ENCODE measurements at regions not wholly inside any gene's neighbourhood (a gene's known extent, or its start where the extent isn't known, plus 50 kb on each side); places are given as distances from the start of the nearest gene placed in this dataset.
"Not testable (repeated sequence)": the region's sequence is repeated elsewhere in the genome, so short reads cannot be mapped to it uniquely, and the experiment has no call there.

DNA sequence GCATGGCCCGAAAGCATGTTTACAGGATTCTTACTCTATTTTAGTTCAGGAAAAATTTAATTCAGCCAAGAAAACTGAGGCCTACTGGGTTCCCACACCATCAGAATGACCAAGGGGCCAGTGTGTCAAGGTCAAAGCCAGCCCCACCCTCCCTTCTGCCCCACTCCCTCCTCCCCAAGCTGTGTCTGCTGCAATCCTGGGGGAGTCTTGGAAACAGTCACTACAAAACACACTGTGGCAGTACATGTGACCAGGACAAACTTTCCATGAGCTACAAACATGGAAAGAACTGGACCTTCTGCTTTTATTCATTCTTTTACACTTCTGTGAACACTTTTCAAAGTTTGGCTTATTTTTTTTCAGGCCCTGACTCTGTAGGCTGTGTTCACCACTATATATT, 1228.8 kb upstream of the TMEM132C start:
- DNase-seq (ENCODE audit: low read depth): no peak

DNA sequence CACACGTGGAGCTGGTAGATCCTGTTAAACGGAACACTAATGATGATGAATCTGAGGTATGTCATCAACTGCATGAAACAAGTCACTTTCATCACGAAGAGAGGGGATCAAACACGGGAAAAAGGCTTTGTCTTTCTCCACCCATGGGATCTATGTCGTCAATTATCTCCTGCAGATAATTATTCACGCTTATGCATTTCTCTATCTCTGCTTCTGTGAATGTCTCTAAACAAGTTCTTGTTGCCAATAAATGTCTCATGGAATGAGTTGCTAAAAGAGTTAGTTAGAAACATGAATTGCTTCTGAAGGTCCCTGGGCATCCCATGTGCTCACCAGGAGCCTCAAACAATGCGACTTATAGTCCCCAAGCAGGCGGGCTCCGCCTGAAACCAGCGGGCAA, 1228.2 kb upstream of the TMEM132C start:
- DNase-seq (ENCODE audit: low read depth): no peak

DNA sequence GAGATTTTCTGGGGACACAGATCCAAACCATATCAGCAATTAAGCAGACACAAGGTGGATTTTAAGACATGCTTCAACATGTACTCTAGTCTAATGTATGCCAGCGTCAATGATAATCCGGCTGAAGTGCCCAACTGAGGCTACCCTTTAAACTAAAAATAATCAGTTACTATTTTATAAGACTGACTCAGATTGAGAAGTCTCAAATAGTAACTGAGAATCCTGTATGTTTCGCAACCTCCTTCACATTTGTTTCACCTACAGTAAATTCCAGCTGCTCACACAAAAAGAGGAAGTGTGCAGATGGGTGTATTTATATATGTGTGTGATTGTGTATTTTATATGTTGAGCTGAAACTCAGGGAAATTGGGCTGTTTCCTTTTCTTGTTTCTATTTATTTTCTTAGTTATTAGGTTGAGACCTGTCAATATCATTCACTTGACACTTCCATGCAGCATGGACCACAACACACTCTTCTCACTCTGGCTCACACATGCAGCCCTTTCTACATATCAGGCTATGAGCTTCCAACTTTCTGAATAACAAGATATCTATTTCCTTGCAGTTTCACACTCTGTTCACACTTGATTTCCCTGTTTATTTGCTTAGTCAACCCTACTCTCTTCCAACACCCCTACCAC, 1224.9 kb upstream of the TMEM132C start:
- no peak for DNase-seq (ENCODE audit: low read depth)

DNA sequence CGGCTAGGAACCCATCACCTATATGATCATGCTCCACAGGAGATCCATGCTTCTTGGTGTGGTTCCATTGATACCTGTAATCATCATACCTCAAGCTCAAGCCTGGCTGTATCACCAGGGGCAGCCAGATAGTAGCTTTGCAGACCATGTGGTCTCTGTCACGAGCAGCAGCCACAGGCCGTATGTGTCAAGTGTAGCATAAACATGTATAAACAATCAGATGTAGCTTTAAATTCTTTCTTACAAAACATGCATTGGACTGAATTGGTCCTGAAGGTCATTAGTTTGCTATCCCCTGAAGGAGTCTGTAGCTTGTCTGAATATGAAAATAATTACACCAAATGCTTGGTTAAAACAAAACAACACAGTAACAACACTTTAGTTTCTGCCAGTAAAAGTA, 1223.2 kb upstream of the TMEM132C start:
- DNase-seq (ENCODE audit: low read depth): no peak

DNA sequence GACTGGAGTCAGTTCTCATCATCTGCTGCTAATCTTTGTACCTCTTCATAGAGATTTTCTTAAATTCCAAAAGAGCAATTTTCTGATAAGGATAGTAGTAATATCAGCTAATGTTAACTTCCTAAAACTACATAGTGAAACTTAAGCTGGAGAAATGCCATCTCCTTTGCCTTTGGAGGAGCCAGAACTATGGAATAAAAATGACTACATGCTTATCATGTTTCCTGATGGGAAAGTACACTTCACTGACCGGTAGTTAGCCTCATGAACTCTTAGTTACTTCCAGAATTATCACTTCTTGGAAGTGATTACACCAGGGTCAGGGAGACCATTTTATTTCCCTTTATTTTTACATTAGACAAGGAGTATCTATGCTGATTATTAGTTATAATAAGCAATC, 1222.1 kb upstream of the TMEM132C start:
- DNase-seq (ENCODE audit: low read depth): no peak

DNA sequence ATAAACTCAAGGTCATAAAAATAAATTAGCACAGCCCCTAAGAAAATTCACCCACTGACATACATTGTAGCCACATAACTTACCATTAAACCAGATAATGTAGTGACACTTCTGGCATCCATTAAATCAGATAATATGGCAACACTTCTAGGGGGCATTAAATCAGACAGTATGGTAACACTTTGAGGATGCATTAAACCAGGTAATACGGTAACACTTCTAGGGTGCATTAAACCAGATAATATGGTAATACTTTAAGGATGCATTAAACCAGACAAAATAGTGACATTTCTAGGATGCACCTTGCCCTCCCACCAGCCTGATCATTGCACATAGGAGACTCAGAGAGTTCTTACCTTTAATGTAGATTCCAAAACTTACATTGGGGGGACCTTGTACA, 1220.5 kb upstream of the TMEM132C start:
- DNase-seq (ENCODE audit: low read depth): no peak

DNA sequence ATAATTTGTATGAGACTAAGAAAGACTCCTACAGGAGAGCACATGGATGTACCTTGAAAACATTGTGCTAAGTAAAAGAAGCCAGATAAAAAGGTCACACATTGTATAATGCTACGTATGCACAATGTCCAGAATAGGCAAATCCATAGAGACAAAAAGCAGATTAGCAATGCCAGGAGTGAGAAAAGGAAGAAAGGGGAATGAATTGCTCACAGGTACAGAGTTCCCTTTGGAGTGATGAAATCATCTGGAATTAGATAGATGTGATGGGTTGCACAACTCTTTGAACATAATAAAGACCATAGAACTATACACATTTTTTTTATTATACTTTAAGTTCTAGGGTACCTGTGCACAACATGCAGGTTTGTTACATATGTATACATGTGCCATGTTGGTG, 1218.9 kb upstream of the TMEM132C start:
- DNase-seq (ENCODE audit: low read depth): no peak

DNA sequence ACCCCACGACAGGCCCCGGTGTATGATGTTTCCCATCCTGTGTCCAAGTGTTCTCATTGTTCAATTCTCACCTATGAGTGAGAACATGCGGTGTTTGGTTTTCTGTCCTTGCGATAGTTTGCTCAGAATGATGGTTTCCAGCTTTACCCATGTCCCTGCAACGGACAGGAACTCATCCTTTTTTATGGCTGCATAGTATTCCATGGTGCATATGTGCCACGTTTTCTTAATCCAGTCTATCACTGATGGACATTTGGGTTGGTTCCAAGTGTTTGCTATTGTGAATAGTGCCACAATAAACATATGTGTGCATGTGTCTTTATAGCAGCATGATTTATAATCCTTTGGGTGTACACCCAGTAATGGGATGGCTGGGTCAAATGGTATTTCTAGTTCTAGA, 1218.4 kb upstream of the TMEM132C start:
- DNase-seq (ENCODE audit: low read depth): not testable (repeated sequence)

DNA sequence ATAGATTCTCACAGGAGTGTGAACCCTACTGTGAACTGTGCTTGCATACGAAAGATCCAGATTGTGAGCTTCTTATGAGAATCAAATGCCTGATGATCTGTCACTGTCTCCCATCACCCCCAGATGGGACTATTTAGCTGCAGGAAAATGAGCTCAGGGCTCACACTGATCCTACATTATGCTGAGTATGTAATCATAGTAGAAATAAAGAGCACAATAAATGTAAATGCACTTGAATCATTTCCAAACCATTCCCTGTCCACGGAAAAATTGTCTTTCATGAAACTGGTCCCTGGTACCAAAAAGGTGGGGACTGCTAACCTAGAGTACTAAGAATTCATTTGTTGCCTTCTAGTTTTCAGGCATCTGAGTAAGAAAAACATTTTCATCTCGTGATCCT, 1215.8 kb upstream of the TMEM132C start:
- no peak for DNase-seq (ENCODE audit: low read depth)

DNA sequence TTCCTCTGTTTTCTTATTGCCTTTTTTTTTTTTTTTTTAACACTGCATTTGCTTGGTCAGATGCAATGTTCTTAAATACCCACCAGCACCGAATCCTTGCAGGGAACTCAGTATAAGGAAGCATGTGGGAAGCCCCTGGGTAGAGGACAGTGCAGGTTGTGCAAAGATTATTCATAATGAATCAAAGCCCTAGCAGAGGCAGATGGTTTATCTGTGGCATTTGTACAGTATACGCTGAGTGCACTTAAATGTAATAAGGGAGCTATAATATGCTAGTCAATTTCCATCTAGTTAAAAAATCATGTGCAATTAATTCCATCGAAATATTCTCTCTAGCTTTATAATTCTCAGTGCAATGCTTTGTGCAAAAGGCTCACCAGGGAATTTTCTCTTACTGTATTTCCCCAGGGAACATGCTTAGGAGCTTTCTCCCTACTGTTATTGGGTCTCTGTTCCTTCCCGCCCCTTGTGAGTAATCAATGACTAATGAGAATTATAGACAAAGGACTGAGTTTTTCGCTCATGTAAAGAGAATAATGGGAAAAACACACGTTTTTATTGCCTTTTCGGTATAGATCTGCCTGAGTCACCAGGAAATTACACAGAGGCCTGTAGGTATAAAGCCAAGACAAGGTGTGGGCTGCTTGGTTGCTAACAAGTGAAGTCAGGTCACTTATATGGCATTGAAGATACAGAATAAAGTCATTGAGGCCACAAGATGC, 1214.3 kb upstream of the TMEM132C start:
- peak; percentile 17 for DNase-seq (ENCODE audit: low read depth)

DNA sequence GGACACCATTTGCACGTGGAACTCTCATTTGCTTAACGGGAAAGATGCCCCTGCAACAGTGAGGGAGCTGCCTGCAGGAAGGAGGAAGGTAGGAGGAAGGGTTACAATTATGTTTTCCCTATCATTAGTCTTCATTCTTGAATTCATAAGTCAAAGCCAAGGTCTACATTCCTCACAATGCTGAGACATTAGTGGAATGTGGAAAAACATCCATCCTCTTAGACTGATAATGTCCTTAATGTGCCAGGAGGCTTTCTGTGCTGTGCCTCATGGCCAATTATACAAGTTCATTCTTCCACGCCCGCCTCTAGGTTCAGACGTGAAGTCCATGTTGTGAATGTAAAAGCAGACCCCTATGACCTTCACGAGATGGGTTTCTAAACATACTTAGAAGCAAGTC, 1212.4 kb upstream of the TMEM132C start:
- DNase-seq (ENCODE audit: low read depth): peak; percentile 19

DNA sequence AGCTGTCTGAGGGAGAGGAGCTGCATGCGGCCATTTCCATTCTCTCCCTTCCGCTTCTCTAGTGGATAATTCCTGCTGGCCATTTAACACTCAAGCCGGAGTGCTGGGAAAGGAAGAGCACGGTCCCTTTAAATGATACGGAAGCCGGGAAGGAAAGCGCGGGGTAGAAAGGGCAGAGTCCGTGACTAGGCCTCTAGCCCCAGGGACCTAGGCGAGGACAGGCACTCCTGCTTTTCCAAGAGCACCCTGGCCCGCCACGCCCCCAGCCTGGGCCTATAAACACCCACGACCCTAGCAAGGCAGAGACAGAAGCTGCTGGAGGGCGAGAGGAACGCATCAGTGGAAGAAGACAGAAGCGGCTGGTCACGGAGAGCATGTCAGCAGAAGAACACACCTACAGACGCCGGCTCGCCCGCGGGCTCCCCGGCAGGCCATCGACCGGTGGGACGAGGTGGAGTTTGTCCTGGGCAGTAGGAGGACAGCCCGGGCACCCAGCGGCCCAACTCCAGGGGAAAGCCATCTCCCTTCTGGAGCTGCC, 1206.6 kb upstream of the TMEM132C start:
- no peak for DNase-seq (ENCODE audit: low read depth)

DNA sequence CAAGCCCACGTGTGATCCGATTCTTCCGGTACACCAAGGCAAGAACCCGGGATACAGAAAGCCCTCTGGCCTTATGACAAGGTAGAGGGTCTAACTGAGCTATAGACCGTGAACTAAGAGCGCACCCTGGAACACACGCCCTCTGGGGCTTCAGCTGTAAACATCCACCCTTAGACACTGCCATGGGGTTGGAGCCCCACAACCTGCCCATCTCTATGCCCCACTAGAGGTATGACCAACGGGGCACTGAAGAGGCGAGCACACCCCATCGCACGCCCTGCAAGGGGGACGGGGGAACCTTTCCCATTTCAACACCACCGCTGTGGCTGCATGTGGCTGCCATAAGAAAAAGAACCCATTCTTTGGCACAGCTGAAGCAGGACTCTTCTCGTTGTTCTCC, 1206.0 kb upstream of the TMEM132C start:
- DNase-seq (ENCODE audit: low read depth): no peak

DNA sequence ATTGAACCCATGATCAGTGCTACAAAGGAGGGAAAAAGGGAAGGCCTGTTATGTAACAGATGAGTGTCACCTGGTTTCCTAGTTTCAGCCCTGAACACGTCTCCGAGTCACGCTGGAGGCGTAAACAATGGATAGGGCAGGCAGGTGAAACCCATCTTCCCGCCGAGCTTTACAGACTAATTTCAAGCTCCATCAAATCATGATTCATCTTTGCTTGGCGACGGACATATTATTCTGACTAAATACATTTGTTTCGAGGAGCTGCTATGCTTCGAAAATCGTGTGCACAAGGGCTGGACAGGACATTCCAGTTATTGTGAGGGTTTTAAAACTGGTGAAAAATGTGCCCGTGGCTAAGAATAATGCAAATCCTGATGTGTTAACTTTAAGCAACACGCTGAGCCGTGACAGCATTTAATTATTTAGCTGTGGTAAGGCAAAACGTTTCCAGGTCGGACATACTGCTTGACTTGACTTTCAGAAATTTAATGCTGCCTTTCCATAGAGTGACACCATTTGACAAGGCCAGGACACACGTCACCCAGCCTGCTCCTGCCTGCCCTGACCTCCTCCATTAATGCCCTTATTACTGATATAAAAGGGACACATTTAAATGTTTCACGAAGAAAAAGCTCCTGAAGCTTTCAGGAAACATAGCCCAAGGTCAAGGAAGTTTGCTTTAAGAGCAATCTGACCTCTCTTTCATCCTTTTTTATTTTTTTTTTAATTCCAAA, 1203.5 kb upstream of the TMEM132C start:
- DNase-seq (ENCODE audit: low read depth): no peak

DNA sequence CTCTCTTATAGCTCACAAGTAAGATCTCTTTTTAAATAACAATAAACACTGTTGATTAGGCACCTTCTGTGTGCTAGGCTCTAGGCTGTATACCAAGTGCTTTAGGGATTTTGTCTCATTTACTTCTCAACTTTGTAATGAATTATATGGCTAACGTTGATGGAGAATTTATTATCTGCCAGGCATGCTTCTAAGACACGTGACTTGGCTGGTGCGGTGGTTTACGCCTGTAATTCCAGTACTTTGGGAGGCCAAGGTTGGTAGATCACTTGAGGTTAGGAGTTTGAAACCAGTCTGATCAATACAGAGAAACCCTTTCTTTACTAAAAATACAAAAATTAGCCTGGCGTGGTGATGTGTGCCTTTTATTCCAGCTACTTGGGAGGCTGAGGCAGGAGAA, 1202.8 kb upstream of the TMEM132C start:
- no peak for DNase-seq (ENCODE audit: low read depth)

DNA sequence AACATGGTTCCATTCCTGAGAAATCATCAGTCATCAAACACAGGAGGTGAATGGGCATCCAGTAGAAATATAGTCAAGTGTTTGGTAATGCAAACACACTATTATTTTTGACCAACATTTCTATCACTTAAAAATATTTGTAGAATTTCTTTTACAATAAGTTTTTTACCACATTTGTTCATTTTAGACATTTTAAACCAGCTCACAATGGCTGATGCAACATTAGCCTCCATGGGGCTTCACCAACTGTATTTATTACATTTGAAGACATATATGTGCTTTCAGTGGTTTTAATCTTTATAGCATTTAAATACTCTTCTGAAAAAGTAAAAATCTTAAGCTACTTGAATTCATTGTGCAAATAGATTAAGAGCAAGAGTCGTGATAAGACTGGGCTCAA, 1201.4 kb upstream of the TMEM132C start:
- DNase-seq (ENCODE audit: low read depth): no peak

DNA sequence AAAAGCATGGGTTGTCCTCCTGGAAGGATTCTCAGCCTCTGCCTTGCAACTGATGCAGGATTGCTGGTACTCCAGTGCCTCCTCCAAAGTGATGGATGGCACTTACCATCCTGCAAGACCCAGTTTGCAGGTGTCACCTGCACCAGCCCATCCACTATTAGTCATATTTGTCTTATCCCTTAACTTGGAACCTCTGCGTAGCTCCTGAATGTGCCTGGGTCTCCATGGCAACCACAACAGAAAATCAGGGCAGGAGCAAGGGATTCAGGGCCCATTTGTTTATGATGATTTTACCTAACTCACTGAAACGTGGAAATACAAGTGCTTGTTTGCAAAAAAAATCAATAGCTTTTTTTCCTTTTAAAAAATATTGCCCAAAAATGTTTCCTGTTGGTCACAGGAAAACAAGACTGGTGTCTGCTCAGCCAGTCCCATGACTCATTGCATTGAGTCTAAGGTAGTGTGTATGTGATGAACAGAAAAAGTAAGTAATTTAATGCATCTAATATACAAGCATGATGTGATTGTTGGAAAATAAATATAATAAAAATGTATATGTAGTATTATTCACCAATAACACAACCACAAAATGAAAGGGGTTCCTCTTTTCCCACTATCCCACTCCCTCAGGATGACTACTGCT, 1196.3 kb upstream of the TMEM132C start:
- DNase-seq (ENCODE audit: low read depth): no peak

DNA sequence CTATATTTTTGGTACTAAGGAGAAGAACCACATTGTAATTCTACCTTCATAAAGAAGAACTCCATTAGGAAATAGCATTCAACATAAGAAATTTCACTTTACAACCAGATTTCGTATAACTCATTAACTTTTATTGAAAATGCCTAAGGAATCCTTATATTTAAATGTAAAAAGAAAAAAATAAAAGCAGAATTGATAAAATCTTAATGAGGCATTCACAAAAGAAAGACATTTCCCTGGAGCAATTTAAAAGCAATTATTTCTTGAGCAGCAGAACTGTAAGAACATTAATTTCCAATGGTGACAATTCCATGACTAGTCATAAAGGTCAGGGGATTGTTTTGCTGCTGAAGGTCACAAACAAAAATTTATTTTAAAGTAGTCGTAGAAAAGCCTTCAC, 1192.8 kb upstream of the TMEM132C start:
- no peak for DNase-seq (ENCODE audit: low read depth)

DNA sequence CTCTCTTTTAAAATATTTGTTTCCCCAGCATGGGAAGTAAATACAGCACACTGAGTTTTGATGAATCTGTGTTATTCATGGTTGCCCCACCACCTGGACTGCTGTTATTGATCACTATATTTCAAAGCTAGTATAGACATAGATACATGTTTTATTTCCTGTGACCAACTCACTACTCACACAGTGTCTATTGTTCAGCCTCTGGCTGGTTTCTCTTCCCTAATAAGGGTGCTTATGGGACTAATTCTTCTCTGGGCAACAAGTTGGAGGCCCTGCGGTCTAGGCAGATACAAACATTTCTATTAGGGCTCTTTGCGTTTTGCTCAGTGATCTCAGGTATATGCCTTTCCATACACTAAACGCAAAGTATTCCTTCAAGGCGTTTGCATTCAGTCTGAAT, 1191.0 kb upstream of the TMEM132C start:
- no peak for DNase-seq (ENCODE audit: low read depth)

DNA sequence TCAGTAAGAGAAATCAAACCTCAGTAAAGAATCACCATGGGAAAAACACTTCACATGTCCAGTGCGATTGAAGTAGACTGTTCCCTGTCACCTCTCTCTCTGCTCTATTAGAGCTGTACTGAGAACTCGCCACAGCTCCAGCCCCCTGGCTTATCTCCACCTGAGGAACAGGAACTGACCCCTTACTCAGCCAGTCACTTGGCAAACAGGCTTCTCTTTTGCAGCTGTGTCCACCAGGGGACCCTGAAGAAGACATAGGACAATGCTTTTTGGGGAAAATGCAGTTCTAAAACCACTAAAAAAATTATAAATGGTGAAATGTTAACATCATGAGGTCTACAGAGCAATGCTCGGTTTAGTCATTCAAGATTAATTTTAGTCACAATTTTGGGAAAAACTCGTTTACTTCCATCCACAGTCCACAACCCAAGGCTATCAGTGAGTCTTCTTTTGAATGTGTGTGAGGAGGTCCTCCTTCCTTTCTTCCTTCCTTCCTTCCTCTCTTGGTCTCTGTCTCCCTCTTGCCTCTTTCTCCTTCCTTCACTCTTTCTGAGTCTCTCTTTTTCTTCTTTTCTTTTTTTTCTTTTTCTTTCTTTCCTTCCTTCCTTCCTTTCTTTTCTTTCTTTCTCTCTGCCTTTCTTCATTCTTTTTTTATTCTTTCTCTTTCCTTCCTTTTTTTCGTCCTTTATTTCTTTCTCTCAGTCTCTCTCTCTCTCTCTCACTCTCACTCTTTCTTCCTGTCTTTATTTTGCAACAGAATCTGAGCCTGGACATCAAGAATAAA, 1189.5 kb upstream of the TMEM132C start:
- DNase-seq (ENCODE audit: low read depth): no peak

DNA sequence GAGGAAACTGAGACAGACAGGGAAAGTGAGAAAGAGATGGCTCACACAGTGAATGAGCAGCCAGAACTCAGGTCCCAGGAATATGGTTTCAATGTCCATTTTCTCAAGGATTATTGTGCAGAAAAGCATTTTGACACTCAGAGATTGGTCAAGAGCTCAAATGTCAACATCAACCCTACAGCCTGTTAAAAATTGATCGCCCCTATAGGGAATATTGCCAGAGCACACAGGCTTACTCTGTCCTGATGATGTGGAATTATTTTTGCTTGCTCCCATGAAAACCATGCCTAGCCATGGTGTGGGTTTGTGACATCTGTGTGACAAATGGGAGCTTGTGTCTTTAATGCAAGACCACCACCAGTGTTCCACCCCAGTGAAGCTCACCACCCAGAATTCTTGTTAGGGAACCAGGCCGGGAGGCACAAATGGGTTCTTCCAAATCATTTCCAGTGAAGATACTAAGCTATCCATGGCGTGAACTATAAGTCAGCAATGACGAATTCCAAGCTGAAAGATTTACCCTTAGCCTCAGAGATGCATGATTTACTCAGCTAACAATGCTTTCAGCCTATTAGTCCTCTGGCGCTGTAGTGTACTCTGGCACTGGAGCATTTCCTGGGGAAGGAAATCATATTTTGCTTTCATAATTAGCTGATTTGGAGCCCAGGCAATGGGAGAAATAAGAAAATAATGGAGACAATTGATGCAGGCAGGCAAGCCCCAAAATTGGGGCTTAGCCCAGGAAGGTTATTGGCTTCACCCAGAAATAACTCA, 1188.2 kb upstream of the TMEM132C start:
- DNase-seq (ENCODE audit: low read depth): no peak
